ENCODE measurements at regions not wholly inside any gene's neighbourhood (a gene's known extent, or its start where the extent isn't known, plus 50 kb on each side); places are given as distances from the start of the nearest gene placed in this dataset.
"Not testable (repeated sequence)": the region's sequence is repeated elsewhere in the genome, so short reads cannot be mapped to it uniquely, and the experiment has no call there.

DNA sequence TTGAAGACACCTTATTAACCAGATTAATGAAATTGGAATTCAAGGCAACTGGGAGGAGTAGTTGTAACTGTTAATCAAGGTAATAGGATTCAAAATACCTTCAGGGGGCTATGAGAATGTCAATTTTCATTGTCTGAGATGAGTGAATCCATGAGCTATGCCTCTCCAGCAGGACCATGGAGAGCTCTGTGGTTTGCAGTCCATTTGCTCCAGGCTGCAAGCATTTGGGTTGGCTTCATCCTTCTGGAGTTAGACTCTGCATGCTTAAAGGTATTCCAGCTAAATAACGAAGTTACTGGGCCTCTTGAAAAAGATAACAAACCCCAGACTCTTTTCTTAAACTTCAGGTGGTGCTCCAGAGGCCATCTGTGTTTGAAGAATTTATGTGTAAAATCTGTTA lies 207.1 kb upstream of the SLC8A1 start:
- Histone ChIP-seq H3K9me3 (no peaks in the 10 kb centered on the region), H3K4me1 (peaks cover 0 to 11% (median 0%) of the 10 kb centered on the region in 4 donors), H3K27ac (no peak overlapping the region), H3K27me3 (no peaks in the 10 kb centered on the region), H3K36me3 (no peaks in the 10 kb centered on the region), H3K4me3 (no peak overlapping the region)
- intact Hi-C loops (cut with DNase I), result no loop called here
- TF ChIP-seq EP300 (IDR thresholded peaks at IDR 0.05) (no peak), POLR2A (IDR thresholded peaks at IDR 0.05) (no peak), POLR2AphosphoS5 (IDR thresholded peaks at IDR 0.05) (no peak)
- TF ChIP-seq, protein P1, sequence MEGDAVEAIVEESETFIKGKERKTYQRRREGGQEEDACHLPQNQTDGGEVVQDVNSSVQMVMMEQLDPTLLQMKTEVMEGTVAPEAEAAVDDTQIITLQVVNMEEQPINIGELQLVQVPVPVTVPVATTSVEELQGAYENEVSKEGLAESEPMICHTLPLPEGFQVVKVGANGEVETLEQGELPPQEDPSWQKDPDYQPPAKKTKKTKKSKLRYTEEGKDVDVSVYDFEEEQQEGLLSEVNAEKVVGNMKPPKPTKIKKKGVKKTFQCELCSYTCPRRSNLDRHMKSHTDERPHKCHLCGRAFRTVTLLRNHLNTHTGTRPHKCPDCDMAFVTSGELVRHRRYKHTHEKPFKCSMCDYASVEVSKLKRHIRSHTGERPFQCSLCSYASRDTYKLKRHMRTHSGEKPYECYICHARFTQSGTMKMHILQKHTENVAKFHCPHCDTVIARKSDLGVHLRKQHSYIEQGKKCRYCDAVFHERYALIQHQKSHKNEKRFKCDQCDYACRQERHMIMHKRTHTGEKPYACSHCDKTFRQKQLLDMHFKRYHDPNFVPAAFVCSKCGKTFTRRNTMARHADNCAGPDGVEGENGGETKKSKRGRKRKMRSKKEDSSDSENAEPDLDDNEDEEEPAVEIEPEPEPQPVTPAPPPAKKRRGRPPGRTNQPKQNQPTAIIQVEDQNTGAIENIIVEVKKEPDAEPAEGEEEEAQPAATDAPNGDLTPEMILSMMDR (IDR thresholded peaks at IDR 0.05), result no peak
- DNase-seq, result no peak
- 11 to 40% methylated on average over 1 of the region's 1 CpG for WGBS, 2 donors

GRCh38 chr2:40665493-40666232 lies 213.8 kb upstream of the SLC8A1 start:
- intact Hi-C loops (cut with DNase I), result loop anchor here (2.0 to 10.0 kb wide), 4 partner anchors 57 to 421 kb away; no protein-coding TSS in a partner anchor
- DNase-seq, result no peak
- TF ChIP-seq EP300 (IDR thresholded peaks at IDR 0.05) (no peak), POLR2A (IDR thresholded peaks at IDR 0.05) (no peak), POLR2AphosphoS5 (IDR thresholded peaks at IDR 0.05) (no peak)
- Histone ChIP-seq H3K9me3 (no peaks in the 10 kb centered on the region), H3K27ac (peak overlapping the region in 3 of 4 donors; percentile 59 to 77 (median 75)), H3K4me3 (no peak overlapping the region), H3K36me3 (no peaks in the 10 kb centered on the region), H3K27me3 (no peaks in the 10 kb centered on the region), H3K4me1 (peaks cover 0 to 67% (median 21%) of the 10 kb centered on the region in 4 donors)
- whole genome bisulfite sequencing, 2 donors, result 51 to 77% methylated on average over 3 of the region's 3 CpGs

- TF ChIP-seq, protein P1 (IDR thresholded peaks at IDR 0.05), result no peak
- TF ChIP-seq POLR2A (IDR thresholded peaks at IDR 0.05) (no peak), POLR2AphosphoS5 (IDR thresholded peaks at IDR 0.05) (peak; percentile 87 to 93 (median 90)), EP300 (IDR thresholded peaks at IDR 0.05) (peak; percentile 82 to 96 (median 94))
- H3K27me3 ChIP-seq, result no peaks in the 10 kb centered on the region
- H3K4me1 ChIP-seq, result peaks cover 0 to 68% (median 21%) of the 10 kb centered on the region in 4 donors
- no peak overlapping the region for H3K4me3 ChIP-seq
- peak overlapping the region in 3 of 4 donors; percentile 59 to 77 (median 75) for H3K27ac ChIP-seq
- H3K36me3 ChIP-seq, result no peaks in the 10 kb centered on the region
- peak; percentile 69 for DNase-seq
- intact Hi-C loops (cut with DNase I), result loop anchor here (2.0 to 10.0 kb wide), 4 partner anchors 56 to 422 kb away; no protein-coding TSS in a partner anchor
- 44 to 58% methylated on average over 4 of the region's 4 CpGs for WGBS, 2 donors
- no peaks in the 10 kb centered on the region for H3K9me3 ChIP-seq
Measured at GRCh38 chr2:40666398-40666797, 214.5 kb upstream of the SLC8A1 start.

DNA sequence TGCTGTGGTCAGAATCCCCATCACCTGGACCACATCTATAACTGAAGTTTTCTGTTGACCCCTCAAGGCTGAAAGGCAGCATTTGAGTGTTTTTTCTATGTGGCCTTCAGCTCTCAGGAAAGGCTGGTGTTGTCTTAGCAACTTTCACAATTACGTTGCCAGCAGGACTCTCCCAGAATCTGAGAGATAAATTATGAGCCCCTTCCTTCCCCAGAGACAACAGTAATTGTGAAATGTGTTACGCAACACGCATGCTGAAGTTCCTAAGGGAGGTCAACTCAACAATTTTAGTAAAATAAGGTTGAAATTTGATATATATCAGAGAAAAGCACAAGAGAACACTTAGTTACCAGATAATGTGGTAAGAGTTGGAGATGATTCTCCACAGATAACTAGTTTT lies 216.5 kb upstream of the SLC8A1 start:
- peak overlapping the region; percentile 1 to 77 (median 67) for H3K27ac ChIP-seq
- intact Hi-C loops (cut with DNase I), result loop anchor here (10.0 kb wide), 3 partner anchors 86 to 424 kb away; no protein-coding TSS in a partner anchor
- WGBS, 2 donors, result 48 to 52% methylated on average over 3 of the region's 3 CpGs
- no peaks in the 10 kb centered on the region for H3K36me3 ChIP-seq
- no peaks in the 10 kb centered on the region for H3K27me3 ChIP-seq
- H3K9me3 ChIP-seq, result peaks cover 0 to 7% (median 0%) of the 10 kb centered on the region in 4 donors
- peak; percentile 70 for DNase-seq
- TF ChIP-seq EP300 (IDR thresholded peaks at IDR 0.05) (peak in 1 of 4 donors; percentile 59), POLR2AphosphoS5 (IDR thresholded peaks at IDR 0.05) (peak; percentile 32 to 79 (median 67)), POLR2A (IDR thresholded peaks at IDR 0.05) (no peak)
- no peak overlapping the region for H3K4me3 ChIP-seq
- peaks cover 0 to 63% (median 21%) of the 10 kb centered on the region in 4 donors for H3K4me1 ChIP-seq

- intact Hi-C loops (cut with DNase I); DNase-seq; H3K36me3 ChIP-seq; H3K27ac ChIP-seq; H3K27me3 ChIP-seq; H3K4me3 ChIP-seq; H3K9me3 ChIP-seq: not testable (repeated sequence)
- 77 to 84% methylated on average over 4 of the region's 4 CpGs for WGBS, 2 donors
- H3K4me1 ChIP-seq, result peaks cover 0 to 17% (median 9%) of the 10 kb centered on the region in 4 donors
Measured at GRCh38 chr2:40676134-40676790, 224.4 kb upstream of the SLC8A1 start.

DNA sequence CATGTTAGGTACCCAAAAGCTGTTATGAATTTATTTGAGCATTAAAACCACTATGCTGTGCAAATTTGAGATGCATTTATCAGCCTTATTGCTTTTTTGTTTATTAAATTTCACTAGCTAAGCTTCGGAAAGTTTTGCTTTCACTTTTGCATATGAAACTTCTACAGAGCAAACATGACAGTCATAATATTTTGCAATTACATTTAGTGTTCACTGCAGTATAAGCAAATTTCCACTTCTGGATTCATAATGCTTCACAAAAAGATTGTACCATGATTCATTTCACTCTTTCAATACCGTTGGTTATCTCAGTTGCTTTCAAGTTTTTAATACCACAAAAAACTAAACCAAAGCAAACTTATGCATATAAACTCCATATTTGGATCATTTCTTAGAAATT lies 228.7 kb upstream of the SLC8A1 start:
- H3K36me3 ChIP-seq, result no peaks in the 10 kb centered on the region
- peak overlapping the region in 2 of 4 donors; percentile 13 to 41 for H3K27ac ChIP-seq
- WGBS, 2 donors, result 3 to 13% methylated on average over 2 of the region's 2 CpGs
- H3K4me3 ChIP-seq, result peak overlapping the region in 3 of 4 donors; percentile 9 to 29 (median 23)
- peaks cover 0 to 17% (median 9%) of the 10 kb centered on the region in 4 donors for H3K4me1 ChIP-seq
- no peak for DNase-seq
- no peak for TF ChIP-seq POLR2AphosphoS5 (IDR thresholded peaks at IDR 0.05)
- TF ChIP-seq POLR2A (IDR thresholded peaks at IDR 0.05), result no peak
- TF ChIP-seq, protein P1 (IDR thresholded peaks at IDR 0.05), result no peak
- TF ChIP-seq EP300 (IDR thresholded peaks at IDR 0.05), result no peak
- H3K27me3 ChIP-seq, result no peaks in the 10 kb centered on the region
- intact Hi-C loops (cut with DNase I), result no loop called here
- H3K9me3 ChIP-seq, result peaks cover 0 to 2% (median under 1%) of the 10 kb centered on the region in 4 donors

Measured in sigmoid colon (tissue), 6 donors.